ENCODE measurements at regions not wholly inside any gene's neighbourhood (a gene's known extent, or its start where the extent isn't known, plus 50 kb on each side); places are given as distances from the start of the nearest gene placed in this dataset.

- DNase-seq: no peak
- 68 to 100% (median 96%) methylated on average over 1 of the region's 1 CpG for WGBS, 5 donors
- intact Hi-C loops (cut with DNase I; ENCODE audit: low total_unique reads): no loop called here
- no peaks in the 10 kb centered on the region for H3K9me3 ChIP-seq
- H3K4me1 ChIP-seq: no peaks in the 10 kb centered on the region
- H3K36me3 ChIP-seq: no peaks in the 10 kb centered on the region
- TF ChIP-seq CTCF (IDR thresholded peaks at IDR 0.05): no peak
- no peak for TF ChIP-seq POLR2AphosphoS5 (IDR thresholded peaks at IDR 0.05)
- TF ChIP-seq EP300 (IDR thresholded peaks at IDR 0.05): no peak
- TF ChIP-seq POLR2A (IDR thresholded peaks at IDR 0.05): no peak
- no peaks in the 10 kb centered on the region for H3K27me3 ChIP-seq
- no peak overlapping the region for H3K4me3 ChIP-seq
- no peak overlapping the region for H3K27ac ChIP-seq
Observed at GRCh38 chr13:55219538-55219937, 1921.2 kb upstream of the PRR20A start.

DNA sequence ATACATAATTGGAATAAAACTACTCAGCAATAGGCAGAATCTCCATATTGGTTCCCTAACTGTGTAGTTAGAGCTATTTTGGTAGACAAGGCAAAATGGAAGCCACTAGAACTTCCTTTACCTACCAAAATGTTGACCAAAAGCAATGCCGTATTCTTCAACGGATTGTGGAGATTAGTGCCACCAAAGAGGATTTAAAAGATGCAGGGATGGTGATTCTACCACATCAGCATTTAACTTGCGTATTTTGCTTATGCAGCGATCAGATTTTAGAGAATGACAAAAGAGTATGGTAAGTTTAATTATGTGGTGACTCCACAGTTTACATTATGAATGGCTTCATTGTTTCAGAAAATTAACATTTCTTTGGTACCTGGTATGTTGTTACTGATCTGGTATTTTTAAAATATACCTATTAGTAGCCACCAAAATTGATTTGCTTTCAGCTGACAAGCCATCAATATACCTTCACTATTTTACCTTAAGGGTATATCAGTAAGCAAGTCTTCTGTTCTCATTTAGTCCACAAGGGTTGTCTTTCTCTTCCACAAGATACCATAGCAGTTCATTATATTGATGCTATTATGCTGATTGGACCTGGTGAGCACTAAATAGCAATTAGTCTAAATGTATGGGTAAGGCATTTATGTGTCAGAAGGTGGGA, 1910.7 kb upstream of the PRR20A start:
- no peaks in the 10 kb centered on the region for H3K4me1 ChIP-seq
- intact Hi-C loops (cut with DNase I; ENCODE audit: low total_unique reads): no loop called here
- H3K27me3 ChIP-seq: no peaks in the 10 kb centered on the region
- no peak overlapping the region for H3K27ac ChIP-seq
- no peaks in the 10 kb centered on the region for H3K9me3 ChIP-seq
- H3K4me3 ChIP-seq: no peak overlapping the region
- TF ChIP-seq CTCF (IDR thresholded peaks at IDR 0.05) (no peak), POLR2A (IDR thresholded peaks at IDR 0.05) (no peak), POLR2AphosphoS5 (IDR thresholded peaks at IDR 0.05) (no peak), EP300 (IDR thresholded peaks at IDR 0.05) (no peak)
- H3K36me3 ChIP-seq: no peaks in the 10 kb centered on the region
- DNase-seq: no peak
- WGBS, 5 donors: 55 to 76% (median 65%) methylated on average over 4 of the region's 4 CpGs

- Histone ChIP-seq H3K27ac (no peak overlapping the region), H3K4me3 (no peak overlapping the region), H3K36me3 (no peaks in the 10 kb centered on the region), H3K4me1 (no peaks in the 10 kb centered on the region), H3K9me3 (no peaks in the 10 kb centered on the region), H3K27me3 (no peaks in the 10 kb centered on the region)
- no peak for DNase-seq
- TF ChIP-seq CTCF (IDR thresholded peaks at IDR 0.05): no peak
- TF ChIP-seq POLR2AphosphoS5 (IDR thresholded peaks at IDR 0.05): no peak
- no peak for TF ChIP-seq POLR2A (IDR thresholded peaks at IDR 0.05)
- TF ChIP-seq EP300 (IDR thresholded peaks at IDR 0.05): no peak
- WGBS, 5 donors: 77 to 84% (median 79%) methylated on average over 3 of the region's 3 CpGs
- intact Hi-C loops (cut with DNase I; ENCODE audit: low total_unique reads): no loop called here
Observed at GRCh38 chr13:55230570-55230908, 1910.2 kb upstream of the PRR20A start.

DNA sequence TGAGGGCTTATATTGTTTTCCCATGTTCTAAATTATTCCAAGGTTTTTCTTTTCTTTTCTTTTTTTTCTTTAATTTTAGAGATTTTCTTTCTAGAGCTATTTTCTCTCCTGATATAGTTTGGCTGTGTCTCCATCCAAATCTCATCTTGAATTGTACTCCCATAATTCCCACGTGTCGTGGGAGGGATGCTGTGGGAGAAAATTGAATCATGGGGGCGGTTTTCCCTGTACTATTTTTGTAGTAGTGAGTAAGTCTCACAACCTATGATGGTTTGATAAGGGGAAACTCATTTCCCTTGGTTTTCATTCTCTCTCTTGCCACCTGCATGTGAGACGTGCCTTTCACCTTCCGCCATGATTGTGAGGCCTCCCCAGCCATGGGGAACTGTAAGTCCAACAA, 1906.4 kb upstream of the PRR20A start:
- no peak overlapping the region for H3K4me3 ChIP-seq
- H3K27me3 ChIP-seq: no peaks in the 10 kb centered on the region
- no peaks in the 10 kb centered on the region for H3K9me3 ChIP-seq
- H3K36me3 ChIP-seq: no peaks in the 10 kb centered on the region
- H3K27ac ChIP-seq: no peak overlapping the region
- no peaks in the 10 kb centered on the region for H3K4me1 ChIP-seq
- TF ChIP-seq EP300 (IDR thresholded peaks at IDR 0.05) (no peak), CTCF (IDR thresholded peaks at IDR 0.05) (no peak), POLR2A (IDR thresholded peaks at IDR 0.05) (no peak), POLR2AphosphoS5 (IDR thresholded peaks at IDR 0.05) (no peak)
- no peak for DNase-seq
- 81 to 93% (median 88%) methylated on average over 5 of the region's 5 CpGs for WGBS, 5 donors
- intact Hi-C loops (cut with DNase I; ENCODE audit: low total_unique reads): no loop called here

Data from stomach (tissue), 8 donors.